ENCODE measurements at regions not wholly inside any gene's neighbourhood (a gene's known extent, or its start where the extent isn't known, plus 50 kb on each side); places are given as distances from the start of the nearest gene placed in this dataset.

DNA sequence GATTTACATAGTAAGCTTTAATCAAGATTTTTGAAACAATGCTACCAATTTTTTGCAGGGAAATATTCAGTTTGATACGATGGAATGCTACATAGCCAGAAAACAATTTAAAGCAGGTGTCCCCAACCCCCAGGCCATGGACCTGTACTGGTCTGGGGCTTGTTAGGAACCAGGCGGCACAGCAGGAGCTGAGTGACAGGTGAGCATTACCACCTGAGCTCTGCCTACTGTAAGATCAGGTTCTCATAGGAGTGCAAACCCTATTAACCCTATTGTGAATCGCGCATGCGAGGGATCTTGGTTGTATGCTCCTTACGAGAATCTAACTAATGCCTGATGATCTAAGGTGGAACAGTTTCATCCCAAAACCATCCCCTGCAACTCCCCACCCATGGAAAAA is 322.6 kb upstream of the NECTIN3 start:
- no peak for DNase-seq (ENCODE audit: low spot score)

DNA sequence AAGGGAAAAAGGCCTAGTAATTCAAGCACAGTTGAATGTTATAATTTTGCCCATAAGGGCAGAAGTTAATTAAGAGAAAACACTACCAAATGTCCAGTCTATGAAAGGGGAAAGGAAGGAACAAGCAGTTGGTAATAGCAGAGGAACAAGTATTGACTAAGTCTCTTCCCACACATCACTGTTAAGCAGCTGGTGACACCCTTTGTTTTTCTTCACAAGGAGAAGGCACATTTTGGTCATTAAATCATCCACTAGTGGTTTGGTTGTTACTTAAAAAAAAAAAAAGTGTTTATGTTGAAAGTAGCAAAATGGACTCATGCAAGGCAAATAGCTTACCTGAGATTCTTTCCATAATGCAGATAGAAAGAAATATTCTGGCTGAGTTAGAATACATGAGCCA is 321.4 kb upstream of the NECTIN3 start:
- no peak for DNase-seq (ENCODE audit: low spot score)

DNA sequence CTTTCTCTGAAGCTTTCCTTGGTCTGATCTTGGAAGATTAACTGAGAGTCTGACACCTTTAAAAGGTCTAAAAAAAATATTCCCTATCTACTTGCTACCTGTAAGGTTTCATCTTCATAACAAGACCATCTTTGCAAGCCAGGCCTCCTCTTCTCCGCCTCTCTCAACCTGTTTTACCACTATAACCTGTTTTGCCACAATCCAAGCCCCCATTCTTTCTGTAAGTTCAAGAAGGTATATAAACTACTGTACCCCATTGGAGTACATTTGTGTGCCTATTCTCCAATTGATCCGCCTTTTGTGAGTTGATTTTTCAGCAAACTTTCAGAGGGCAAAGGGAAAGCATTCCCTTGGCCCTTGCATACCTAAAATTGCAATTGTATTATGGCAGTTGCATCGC is 319.3 kb upstream of the NECTIN3 start:
- no peak for DNase-seq (ENCODE audit: low spot score)

DNA sequence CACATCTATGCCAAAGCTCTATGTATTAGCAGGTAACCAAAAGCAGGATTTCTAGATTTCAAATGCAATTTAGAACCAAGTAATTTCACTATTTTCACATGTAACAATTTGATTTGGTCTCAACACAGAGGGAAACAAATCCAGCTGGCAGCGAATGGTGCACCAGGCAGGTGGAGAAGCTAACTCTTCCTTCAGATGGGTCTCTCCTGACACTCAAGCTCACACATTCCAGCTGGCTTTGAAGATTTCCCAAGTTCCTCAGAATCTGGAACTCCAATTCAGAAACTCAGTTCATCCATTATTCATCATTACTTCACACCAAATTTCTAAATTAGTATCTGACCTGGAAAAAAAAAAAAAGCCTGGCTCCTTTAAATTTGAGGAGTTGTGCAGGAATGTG is 318.1 kb upstream of the NECTIN3 start:
- DNase-seq (ENCODE audit: low spot score): no peak

- no peak for DNase-seq (ENCODE audit: low spot score)
These were observed 317.3 kb upstream of the NECTIN3 start for GRCh38 chr3:110754212-110754916.

- no peak for DNase-seq (ENCODE audit: low spot score)
These were observed 316.3 kb upstream of the NECTIN3 start for GRCh38 chr3:110755345-110755744.

GRCh38 chr3:110756705-110757104 is 314.9 kb upstream of the NECTIN3 start:
- DNase-seq (ENCODE audit: low spot score): no peak

GRCh38 chr3:110758208-110758607 is 313.4 kb upstream of the NECTIN3 start:
- no peak for DNase-seq (ENCODE audit: low spot score)

- no peak for DNase-seq (ENCODE audit: low spot score)
These were observed 304.5 kb upstream of the NECTIN3 start for GRCh38 chr3:110767156-110767555.

DNA sequence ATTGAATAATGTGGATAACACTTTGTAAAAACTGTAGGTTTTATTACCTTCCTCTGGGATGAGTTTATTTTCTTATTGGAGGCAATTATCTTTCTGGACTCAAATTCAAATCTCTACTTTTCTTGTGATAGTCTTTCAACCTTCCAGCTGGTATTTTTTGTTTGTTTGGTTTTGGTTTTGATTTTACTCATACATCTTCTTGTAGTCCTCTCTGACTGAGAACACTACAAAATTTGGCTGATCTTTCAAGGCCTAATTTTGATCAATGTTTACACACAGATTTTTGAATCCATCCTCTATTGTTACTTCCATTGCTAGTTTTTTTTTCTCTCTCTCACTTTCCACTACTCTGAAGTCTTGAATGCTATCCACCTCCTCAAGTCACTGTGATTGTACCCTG is 303.8 kb upstream of the NECTIN3 start:
- DNase-seq (ENCODE audit: low spot score): no peak

GRCh38 chr3:110773413-110773954 is 298.1 kb upstream of the NECTIN3 start:
- DNase-seq (ENCODE audit: low spot score): no peak

DNA sequence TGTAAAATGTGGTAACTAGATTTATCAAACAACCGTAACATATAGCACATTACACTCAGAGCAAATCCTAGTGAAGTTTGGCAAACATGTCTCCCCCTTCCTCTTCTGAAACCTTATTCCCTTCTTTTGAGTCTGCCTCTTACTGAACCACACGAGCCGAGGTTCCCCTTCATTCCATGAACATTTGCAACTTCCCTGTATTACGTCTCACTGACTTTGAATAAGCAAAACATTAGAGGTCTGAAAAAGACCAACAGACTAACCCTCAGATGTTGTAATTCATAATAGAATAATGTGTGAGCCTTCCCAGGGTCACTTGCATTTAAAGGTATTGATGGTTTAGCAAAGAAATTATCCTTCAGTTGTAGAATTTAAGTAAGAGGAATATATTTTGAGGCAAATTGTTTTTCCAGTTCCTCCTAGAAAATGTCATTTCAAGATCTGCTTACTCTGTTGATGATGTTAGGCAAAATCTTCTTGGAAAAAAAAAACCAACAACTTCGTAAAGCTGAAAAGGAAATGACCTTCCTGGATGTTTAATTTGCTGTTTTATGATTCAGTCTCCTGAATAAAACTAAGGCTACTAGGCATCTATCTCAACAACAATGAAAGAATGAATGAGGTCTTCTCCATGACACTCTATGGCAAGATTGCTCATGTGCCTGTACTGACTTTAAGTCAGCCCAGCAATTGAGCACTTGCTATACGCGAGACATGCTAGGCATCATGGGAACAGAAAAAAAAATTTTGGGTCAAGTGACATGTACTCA is 296.9 kb upstream of the NECTIN3 start:
- no peak for DNase-seq (ENCODE audit: low spot score)

GRCh38 chr3:110779581-110779980 is 292.0 kb upstream of the NECTIN3 start:
- no peak for DNase-seq (ENCODE audit: low spot score)

DNA sequence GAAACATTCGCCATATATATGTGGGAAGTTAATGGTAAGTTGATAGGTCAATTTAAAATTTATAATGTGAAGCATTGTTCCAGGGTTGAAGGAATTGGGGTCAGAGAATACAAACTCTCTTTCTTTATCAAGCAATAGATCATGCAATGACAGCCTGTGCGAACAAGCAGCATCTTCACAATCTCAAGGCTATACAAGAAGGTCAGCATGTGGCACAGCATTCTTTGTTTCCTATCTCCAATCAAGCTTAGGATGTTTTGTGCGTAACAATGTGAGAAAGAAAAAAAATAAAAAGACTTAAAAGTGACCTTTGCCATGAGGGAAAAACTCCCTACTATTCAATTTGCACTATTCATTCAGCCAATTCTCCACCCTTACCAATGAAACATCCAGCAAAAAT is 288.1 kb upstream of the NECTIN3 start:
- no peak for DNase-seq (ENCODE audit: low spot score)

DNA sequence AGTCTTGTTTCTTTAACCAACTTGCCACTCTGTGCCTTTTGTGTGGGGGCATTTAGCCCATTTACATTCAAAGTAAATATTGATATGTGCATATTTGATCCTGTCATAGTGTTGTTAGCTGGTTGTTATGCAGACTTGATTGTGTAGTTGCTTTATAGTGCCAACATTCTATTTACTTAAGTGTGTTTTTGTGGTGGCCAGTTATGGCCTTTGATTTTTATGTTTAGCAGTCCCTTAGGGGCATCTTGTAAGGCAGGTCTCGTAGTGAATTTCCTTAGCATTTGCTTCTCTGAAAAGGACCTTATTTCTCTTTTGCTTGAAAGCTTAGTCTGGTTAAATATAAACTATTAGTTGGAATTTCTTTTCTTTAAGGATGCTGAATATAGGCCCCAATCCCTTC is 282.8 kb upstream of the NECTIN3 start:
- DNase-seq (ENCODE audit: low spot score): no peak

- no peak for DNase-seq (ENCODE audit: low spot score)
These were observed 282.3 kb upstream of the NECTIN3 start for GRCh38 chr3:110789315-110789714.

- no peak for DNase-seq (ENCODE audit: low spot score)
These were observed 281.0 kb upstream of the NECTIN3 start for GRCh38 chr3:110790631-110791030.

DNA sequence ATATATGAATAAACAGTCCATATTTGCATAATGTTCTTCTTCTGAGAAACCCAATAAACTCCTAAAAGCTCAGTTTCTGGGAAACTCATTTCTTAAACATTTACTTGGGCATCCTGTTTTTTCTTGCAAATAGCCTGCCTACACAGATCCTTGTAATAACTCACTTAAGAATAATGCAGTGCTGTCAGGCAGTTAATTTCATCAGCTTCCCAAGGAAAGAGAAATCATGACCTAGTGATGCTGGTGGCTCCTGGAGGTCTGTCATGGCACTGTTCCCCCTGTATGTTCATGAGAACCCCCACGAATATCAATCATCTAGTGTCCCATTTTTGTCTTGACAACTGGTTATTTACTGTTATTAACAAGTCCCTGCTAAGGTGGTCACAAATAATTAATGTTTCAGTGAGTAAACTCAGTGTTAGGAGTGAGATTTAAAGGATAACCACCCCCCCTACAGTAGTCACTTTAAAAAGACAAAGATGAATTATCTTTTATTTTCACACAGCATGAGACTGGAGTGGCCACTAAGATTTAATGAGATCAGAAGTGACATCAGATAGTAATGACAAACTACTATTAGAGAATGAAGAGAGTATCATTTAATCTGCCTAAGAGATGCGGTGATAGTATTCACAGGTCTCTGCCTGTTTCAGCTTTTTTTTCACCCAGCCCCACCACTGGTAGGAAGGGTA is 279.5 kb upstream of the NECTIN3 start:
- DNase-seq (ENCODE audit: low spot score): no peak

GRCh38 chr3:110793611-110794010 is 278.0 kb upstream of the NECTIN3 start:
- DNase-seq (ENCODE audit: low spot score): no peak

GRCh38 chr3:110795163-110795562 is 276.5 kb upstream of the NECTIN3 start:
- no peak for DNase-seq (ENCODE audit: low spot score)

DNA sequence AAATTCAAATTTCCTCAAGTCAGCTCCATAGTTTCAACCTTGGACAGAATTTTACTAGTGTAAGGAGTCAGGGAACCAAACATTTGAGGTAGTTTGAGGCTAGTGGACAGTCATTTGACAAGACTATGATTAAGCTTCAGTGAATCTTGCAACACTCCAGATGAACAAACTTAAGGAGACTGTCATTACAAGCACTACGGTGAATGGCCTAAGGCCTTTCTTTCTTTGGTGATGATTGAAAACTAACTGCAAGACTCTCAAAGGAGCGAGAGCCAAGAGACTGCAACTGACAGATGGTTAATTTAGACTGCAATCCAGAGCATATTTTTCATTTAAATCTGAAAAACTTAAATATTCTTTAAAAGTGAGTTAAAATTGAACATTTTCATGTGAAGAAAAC is 272.3 kb upstream of the NECTIN3 start:
- DNase-seq (ENCODE audit: low spot score): no peak

DNA sequence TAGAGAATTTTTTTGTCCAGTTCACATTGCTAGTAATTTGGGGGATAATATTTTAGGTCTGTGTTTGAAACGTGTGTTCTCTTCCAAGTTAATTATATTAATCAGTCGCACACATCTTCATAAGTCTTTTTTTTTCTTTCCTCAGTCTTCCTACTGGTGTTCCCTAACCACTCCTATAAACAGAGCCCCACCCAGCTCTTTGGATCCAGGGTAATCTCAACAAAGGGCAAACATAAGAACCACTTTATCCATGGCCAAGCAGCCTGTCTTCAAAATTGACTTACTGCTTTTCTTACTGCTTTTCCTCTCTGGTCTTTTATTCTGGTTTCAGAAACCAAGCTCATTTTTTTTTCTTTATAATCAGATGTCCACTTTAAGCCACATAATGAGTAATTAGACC is 266.8 kb upstream of the NECTIN3 start:
- no peak for DNase-seq (ENCODE audit: low spot score)

GRCh38 chr3:110806924-110807323 is 264.7 kb upstream of the NECTIN3 start:
- no peak for DNase-seq (ENCODE audit: low spot score)
